SK-N-MC (cell line): ENCODE measurements at regions not wholly inside any gene's neighbourhood (a gene's known extent, or its start where the extent isn't known, plus 50 kb on each side); places are given as distances from the start of the nearest gene placed in this dataset.
A peak's percentile ranks its signal among the peaks of the same experiment; 100 is the strongest.

Experiments used
- DNase-seq: peaks from one replicate; pipeline ENCODE4 v3.0.0-alpha.2; 2011; ENCODE audit warnings: low read depth, low spot score
- H3K27ac ChIP-seq: fragments of 200-600 bp; sonication (generic); 2 replicates; pipeline ENCODE4 v1.5.1; 2016; ENCODE audit warnings: mixed run types
- H3K36me3 ChIP-seq: fragments of 200-600 bp; sonication (generic); 2 replicates; pipeline ENCODE4 v1.6.1; 2017; ENCODE audit warnings: antibody characterized with exemption, low read length, mixed read lengths; ENCODE audit not compliant: insufficient read depth
- H3K4me3 ChIP-seq: fragments of 200-600 bp; sonication (generic); 2 replicates; pipeline ENCODE4 v1.5.1; 2016
- H3K9ac ChIP-seq: fragments of 200-600 bp; sonication (generic); 2 replicates; pipeline ENCODE4 v1.8.0; 2017; ENCODE audit warnings: mixed run types, mixed read lengths; ENCODE audit not compliant: insufficient read length
- H3K9me3 ChIP-seq: fragments of 200-600 bp; sonication (generic); 2 replicates; pipeline ENCODE4 v1.6.1; 2017; ENCODE audit warnings: low read depth, mild to moderate bottlenecking, antibody characterized with exemption, low read length, moderate library complexity, mixed read lengths
- EZH2 ChIP-seq: fragments of 200-600 bp; sonication (generic); IDR thresholded peaks from one replicate; pipeline ENCODE4 v1.6.1; 2017; ENCODE audit warnings: antibody characterized with exemption
- FOXP2 ChIP-seq: optimal IDR thresholded peaks from 2 replicates; pipeline ENCODE3; 2011; ENCODE audit warnings: mild to moderate bottlenecking, moderate library complexity; ENCODE audit not compliant: insufficient read depth; ENCODE audit errors: extremely low read length, control extremely low read depth
- POLR2AphosphoS5 ChIP-seq: IDR thresholded peaks from 2 replicates; pipeline ENCODE4 v1.6.1; 2012; ENCODE audit warnings: mild to moderate bottlenecking, low read depth, low read length, borderline replicate concordance

DNA sequence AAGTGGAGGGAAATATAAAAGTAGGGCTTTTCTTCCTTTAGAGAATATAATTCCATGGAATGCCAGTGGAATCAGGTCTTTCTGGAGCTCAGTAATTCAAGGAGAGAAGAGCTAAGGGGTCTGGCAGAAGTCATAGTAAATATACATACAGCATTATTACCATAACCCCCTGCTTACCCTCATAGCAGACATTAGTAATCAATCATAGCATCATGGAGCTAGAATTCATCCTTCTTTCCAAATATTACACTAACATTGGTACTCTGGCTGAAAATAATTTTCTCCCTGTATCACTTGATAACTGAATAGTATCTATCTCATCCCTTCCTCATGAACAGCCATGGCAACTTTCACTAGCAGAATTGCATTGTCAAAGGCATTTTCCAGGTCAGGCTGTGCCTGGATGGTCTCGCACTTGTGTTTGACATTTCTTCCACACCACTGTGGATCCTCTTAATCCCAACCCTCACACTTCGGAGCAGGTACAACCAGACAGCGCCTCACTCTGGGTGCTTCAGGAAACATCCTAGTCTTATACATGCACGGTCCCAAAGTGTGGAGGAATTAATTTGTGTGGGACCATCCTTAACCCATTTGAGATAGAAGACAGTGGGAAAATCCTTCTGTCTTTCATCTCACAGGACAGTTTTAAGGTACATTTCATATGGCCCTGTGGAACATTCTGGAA, 84.2 kb upstream of the SEC11C start:
- H3K36me3 ChIP-seq = no peaks in the 10 kb centered on the region
- H3K27ac ChIP-seq = peak overlapping the region; percentile 92
- H3K9me3 ChIP-seq = no peaks in the 10 kb centered on the region
- H3K4me3 ChIP-seq = no peak overlapping the region
- no peak for TF ChIP-seq FOXP2
- no peak for TF ChIP-seq POLR2AphosphoS5
- TF ChIP-seq EZH2 = no peak
- DNase-seq = no peak
- no peak overlapping the region for H3K9ac ChIP-seq

DNA sequence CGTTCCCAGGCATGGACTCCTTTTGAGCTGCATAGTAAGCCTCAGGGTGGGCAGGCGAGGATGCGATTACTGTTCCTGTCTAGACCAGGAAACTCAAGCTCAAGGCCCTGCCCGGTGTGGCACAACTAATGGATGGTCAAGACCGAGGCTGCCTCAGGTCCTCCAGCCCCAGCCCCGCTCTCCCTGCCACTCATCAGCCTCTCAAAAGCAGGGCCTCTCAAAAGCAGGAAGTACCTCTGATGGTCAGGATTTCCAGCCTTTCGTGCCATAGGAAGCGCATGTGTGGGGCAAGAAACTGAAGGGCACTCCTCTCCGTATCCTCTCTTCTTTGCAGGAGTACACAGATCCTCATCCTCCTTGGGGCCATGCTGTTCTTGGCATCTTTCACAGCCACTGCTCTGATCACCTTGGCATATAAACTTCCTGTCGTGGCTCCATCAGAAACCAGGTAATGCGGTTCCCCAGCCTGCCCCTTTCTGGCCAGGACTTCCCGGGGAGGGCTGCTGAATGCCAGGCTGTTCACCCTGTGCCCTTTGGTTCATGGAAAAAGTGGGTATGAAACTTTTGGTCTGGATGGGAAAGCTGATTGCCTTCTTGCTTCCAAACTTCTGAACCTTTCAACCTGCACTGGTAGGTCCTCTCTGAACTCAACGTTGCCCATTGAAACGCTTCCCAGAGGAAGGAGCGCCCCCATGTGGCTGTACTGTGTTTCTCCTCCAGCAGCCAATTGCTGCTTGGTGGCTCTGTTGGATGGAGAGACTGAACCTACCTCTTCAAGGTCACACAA, 82.8 kb upstream of the SEC11C start:
- Histone ChIP-seq H3K4me3 (no peak overlapping the region), H3K9me3 (no peaks in the 10 kb centered on the region), H3K36me3 (no peaks in the 10 kb centered on the region), H3K27ac (no peak overlapping the region), H3K9ac (no peak overlapping the region)
- DNase-seq = peak; percentile 55
- no peak for TF ChIP-seq EZH2
- no peak for TF ChIP-seq POLR2AphosphoS5
- no peak for TF ChIP-seq FOXP2

DNA sequence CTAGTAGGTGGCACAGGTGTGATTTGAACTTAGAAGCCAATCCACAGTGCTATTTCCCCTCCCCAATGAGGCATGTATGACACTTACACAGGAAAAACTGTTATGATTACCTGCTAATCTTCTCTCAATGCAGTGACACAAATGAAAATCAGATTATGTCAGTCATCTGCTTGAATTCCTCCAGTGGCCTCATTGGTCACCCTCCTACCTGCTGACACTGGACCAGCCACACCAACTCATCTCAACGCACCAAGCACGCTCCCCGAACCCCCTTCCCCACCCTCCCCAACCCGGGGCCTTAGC, 82.2 kb upstream of the SEC11C start:
- no peak for DNase-seq
- no peak overlapping the region for H3K9ac ChIP-seq
- H3K36me3 ChIP-seq = no peaks in the 10 kb centered on the region
- no peak overlapping the region for H3K27ac ChIP-seq
- TF ChIP-seq POLR2AphosphoS5 = no peak
- no peak for TF ChIP-seq EZH2
- TF ChIP-seq FOXP2 = no peak
- H3K9me3 ChIP-seq = no peaks in the 10 kb centered on the region
- no peak overlapping the region for H3K4me3 ChIP-seq

DNA sequence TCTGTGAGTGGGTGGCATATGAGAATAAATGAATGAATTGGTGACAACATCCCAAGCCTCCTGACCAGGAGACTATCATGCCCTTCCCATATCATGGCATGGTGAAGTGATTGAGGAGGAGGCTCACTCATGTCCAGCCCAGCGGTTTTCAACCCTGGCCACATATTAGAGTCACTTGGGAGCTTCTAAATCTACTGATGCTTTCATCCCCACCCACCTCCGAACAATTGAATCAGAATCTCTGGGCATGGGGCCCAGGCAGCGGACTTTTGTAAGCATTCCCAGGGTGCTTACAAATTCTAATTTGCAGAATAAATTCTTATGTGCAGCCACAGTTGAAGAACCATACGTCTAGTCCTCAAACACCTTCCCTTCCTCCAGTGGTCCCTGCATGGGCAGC, 81.7 kb upstream of the SEC11C start:
- DNase-seq = no peak
- no peaks in the 10 kb centered on the region for H3K9me3 ChIP-seq
- H3K9ac ChIP-seq = no peak overlapping the region
- no peak overlapping the region for H3K4me3 ChIP-seq
- TF ChIP-seq EZH2 = no peak
- TF ChIP-seq POLR2AphosphoS5 = no peak
- TF ChIP-seq FOXP2 = no peak
- H3K27ac ChIP-seq = no peak overlapping the region
- no peaks in the 10 kb centered on the region for H3K36me3 ChIP-seq

DNA sequence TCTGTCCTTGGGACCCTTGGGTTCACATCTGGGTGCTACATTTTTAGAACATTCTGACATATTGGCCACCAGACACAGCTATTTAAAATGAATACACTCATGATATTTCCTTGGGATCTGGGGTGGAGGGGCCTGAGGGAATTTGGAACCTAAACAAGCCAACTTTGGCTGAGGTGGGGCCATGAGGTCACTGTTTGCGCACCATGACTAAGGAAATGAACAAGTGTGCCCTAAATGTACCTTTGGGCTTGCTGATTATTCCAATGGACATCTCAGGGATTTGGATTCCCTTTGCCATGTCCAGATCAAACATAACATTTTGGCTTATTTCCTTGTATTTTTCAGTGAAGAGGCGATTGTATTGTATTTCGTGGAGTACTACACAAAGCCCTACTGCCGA, 80.5 kb upstream of the SEC11C start:
- Histone ChIP-seq H3K9ac (no peak overlapping the region), H3K36me3 (no peaks in the 10 kb centered on the region), H3K9me3 (no peaks in the 10 kb centered on the region), H3K27ac (no peak overlapping the region), H3K4me3 (no peak overlapping the region)
- DNase-seq = no peak
- no peak for TF ChIP-seq EZH2
- TF ChIP-seq POLR2AphosphoS5 = no peak

DNA sequence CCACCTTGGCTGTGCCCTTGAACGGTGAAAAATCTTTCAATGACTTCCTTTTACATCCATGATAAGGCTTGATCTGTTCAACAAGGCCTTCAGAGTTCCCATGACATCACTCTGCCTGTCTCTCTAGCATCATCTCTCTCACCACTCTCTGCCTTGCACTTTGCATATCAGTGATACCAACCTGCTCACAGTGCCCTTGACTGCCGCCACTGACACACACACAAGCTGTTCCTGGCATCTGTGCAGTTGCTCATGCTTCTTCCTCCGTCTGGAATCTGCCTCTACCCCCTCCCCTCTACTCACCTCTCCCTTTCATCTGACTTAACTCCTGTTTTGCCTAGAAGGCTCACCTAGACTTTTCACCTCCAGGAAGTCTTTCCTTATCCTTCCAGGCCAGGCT, 79.1 kb upstream of the SEC11C start:
- Histone ChIP-seq H3K9ac (no peak overlapping the region), H3K36me3 (no peaks in the 10 kb centered on the region), H3K4me3 (no peak overlapping the region), H3K27ac (no peak overlapping the region), H3K9me3 (no peaks in the 10 kb centered on the region)
- DNase-seq = no peak
- no peak for TF ChIP-seq POLR2AphosphoS5
- TF ChIP-seq EZH2 = no peak

DNA sequence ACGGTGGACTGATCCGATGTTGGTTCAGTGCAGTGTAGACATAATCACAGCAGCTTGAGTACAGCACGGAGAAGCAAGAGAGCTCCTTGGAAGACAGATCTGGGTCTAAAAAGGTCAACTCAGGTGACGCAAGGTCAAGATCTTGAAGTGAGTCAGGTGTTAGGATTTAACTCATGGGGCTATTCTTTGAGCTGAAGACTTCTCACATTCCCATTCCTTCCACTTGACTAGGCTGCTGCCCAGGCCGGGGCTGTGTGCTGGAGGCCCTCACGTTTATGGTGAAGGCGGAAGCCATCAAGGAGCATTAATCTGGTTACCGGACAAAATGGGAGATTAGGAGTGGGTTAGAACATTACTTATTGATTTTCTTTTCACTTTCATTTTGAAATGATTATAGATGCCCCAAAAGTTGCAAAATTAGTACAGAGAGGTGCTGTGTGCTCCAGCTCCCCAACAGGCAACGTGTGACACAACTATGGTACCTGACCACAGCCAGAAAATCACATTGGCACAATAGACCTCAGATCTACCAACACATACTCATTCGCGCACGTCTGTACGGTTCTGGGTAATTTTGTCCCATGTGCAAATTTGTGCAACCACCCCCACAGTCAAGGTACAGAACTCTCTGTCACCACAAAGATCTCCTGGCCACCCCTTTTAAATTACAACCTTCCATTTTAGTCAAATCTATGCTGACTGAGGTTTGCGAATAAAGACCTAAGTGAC, 77.6 kb upstream of the SEC11C start:
- DNase-seq = no peak
- TF ChIP-seq EZH2 (no peak), FOXP2 (no peak), POLR2AphosphoS5 (no peak)
- H3K36me3 ChIP-seq = no peaks in the 10 kb centered on the region
- H3K27ac ChIP-seq = no peak overlapping the region
- no peak overlapping the region for H3K4me3 ChIP-seq
- no peak overlapping the region for H3K9ac ChIP-seq
- no peaks in the 10 kb centered on the region for H3K9me3 ChIP-seq

DNA sequence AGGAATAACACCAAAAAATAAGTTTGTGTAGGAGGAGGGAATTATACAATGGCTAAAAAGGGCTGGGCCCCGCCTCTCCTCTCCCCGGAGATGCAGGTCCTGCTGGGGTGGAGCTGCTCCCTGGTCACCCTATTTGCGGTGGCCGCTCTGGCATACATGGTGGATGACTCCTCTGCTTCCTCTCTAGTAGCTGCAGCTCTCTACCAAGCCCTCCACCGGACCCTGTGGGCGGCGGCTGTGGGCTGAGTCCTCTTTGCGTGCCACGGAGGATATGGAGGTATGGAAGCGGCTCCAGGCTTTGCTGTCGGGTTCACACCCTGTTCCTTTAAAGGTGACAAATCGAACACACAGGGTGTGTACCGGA, 77.1 kb upstream of the SEC11C start:
- Histone ChIP-seq H3K4me3 (no peak overlapping the region), H3K36me3 (no peaks in the 10 kb centered on the region), H3K9ac (no peak overlapping the region), H3K9me3 (no peaks in the 10 kb centered on the region), H3K27ac (no peak overlapping the region)
- no peak for DNase-seq
- no peak for TF ChIP-seq POLR2AphosphoS5
- TF ChIP-seq FOXP2 = no peak
- no peak for TF ChIP-seq EZH2
